ENCODE measurements at regions not wholly inside any gene's neighbourhood (a gene's known extent, or its start where the extent isn't known, plus 50 kb on each side); places are given as distances from the start of the nearest gene placed in this dataset.
"Not testable (repeated sequence)": the region's sequence is repeated elsewhere in the genome, so short reads cannot be mapped to it uniquely, and the experiment has no call there.

GRCh38 chr6:67883500-67884366, 751.3 kb upstream of the ADGRB3 start:
- FAIRE-seq (no peak), DNase-seq (ENCODE audit: insufficient read length, low spot score) (no peak)

GRCh38 chr6:67882436-67883311, 752.4 kb upstream of the ADGRB3 start:
- DNase-seq (ENCODE audit: insufficient read length, low spot score) (no peak), FAIRE-seq (no peak)

GRCh38 chr6:67881706-67882065, 753.4 kb upstream of the ADGRB3 start:
- DNase-seq (ENCODE audit: insufficient read length, low spot score) = no peak
- FAIRE-seq = no peak

GRCh38 chr6:67880939-67881705, 754.0 kb upstream of the ADGRB3 start:
- DNase-seq (ENCODE audit: insufficient read length, low spot score) (no peak), FAIRE-seq (no peak)

GRCh38 chr6:67880343-67880742, 754.7 kb upstream of the ADGRB3 start:
- not testable (repeated sequence) for FAIRE-seq; DNase-seq (ENCODE audit: insufficient read length, low spot score)

- DNase-seq (ENCODE audit: insufficient read length, low spot score); FAIRE-seq: not testable (repeated sequence)
These were observed 755.2 kb upstream of the ADGRB3 start for GRCh38 chr6:67879928-67880327.

- DNase-seq (ENCODE audit: insufficient read length, low spot score); FAIRE-seq: not testable (repeated sequence)
These were observed 755.8 kb upstream of the ADGRB3 start for GRCh38 chr6:67879105-67879904.

GRCh38 chr6:67878216-67878615, 756.9 kb upstream of the ADGRB3 start:
- not testable (repeated sequence) for FAIRE-seq; DNase-seq (ENCODE audit: insufficient read length, low spot score)

- FAIRE-seq (no peak), DNase-seq (ENCODE audit: insufficient read length, low spot score) (no peak)
These were observed 757.8 kb upstream of the ADGRB3 start for GRCh38 chr6:67877288-67877687.

GRCh38 chr6:67875877-67876383, 759.2 kb upstream of the ADGRB3 start:
- FAIRE-seq (no peak), DNase-seq (ENCODE audit: insufficient read length, low spot score) (no peak)

- DNase-seq (ENCODE audit: insufficient read length, low spot score) = no peak
- FAIRE-seq = no peak
These were observed 764.8 kb upstream of the ADGRB3 start for GRCh38 chr6:67870321-67870720.

GRCh38 chr6:67863346-67863745, 771.7 kb upstream of the ADGRB3 start:
- FAIRE-seq (no peak), DNase-seq (ENCODE audit: insufficient read length, low spot score) (no peak)

GRCh38 chr6:67854098-67854497, 781.0 kb upstream of the ADGRB3 start:
- no peak for DNase-seq (ENCODE audit: insufficient read length, low spot score)

GRCh38 chr6:67839818-67840217, 795.3 kb upstream of the ADGRB3 start:
- no peak for FAIRE-seq

More at GRCh38 chr6:67854098-67854497, 781.0 kb upstream of the ADGRB3 start:
- no peak for FAIRE-seq

GRCh38 chr6:67825201-67825895, 809.7 kb upstream of the ADGRB3 start:
- DNase-seq (ENCODE audit: insufficient read length, low spot score) = no peak
- no peak for FAIRE-seq

More at GRCh38 chr6:67839818-67840217, 795.3 kb upstream of the ADGRB3 start:
- DNase-seq (ENCODE audit: insufficient read length, low spot score) = no peak

GRCh38 chr6:67818322-67818721, 816.8 kb upstream of the ADGRB3 start:
- FAIRE-seq = no peak
- no peak for DNase-seq (ENCODE audit: insufficient read length, low spot score)

GRCh38 chr6:67815623-67816022, 819.5 kb upstream of the ADGRB3 start:
- DNase-seq (ENCODE audit: insufficient read length, low spot score) (no peak), FAIRE-seq (no peak)

GRCh38 chr6:67814262-67814661, 820.8 kb upstream of the ADGRB3 start:
- DNase-seq (ENCODE audit: insufficient read length, low spot score) = no peak
- no peak for FAIRE-seq

- DNase-seq (ENCODE audit: insufficient read length, low spot score) (no peak), FAIRE-seq (no peak)
These were observed 822.4 kb upstream of the ADGRB3 start for GRCh38 chr6:67812693-67813092.
